ENCODE measurements at regions not wholly inside any gene's neighbourhood (a gene's known extent, or its start where the extent isn't known, plus 50 kb on each side); places are given as distances from the start of the nearest gene placed in this dataset.

GRCh38 chr3:170716172-170716805 is 130.4 kb upstream of the SLC7A14 start:
- H2AFZ ChIP-seq (ENCODE audit: low read length), result no peak overlapping the region
- no peaks in the 10 kb centered on the region for H3K79me1 ChIP-seq (ENCODE audit: low read depth, low read length)
- H2BK15ac ChIP-seq (ENCODE audit: low read length), result no peak overlapping the region
- no peak overlapping the region for H3K27ac ChIP-seq (ENCODE audit: low read depth, low read length)
- no peak for FAIRE-seq
- H4K20me1 ChIP-seq (replicated peaks in 1 of 2; ENCODE audit: control insufficient read depth in 1 of 2, insufficient read depth in 2 of 2, low read length in 2 of 2), result no peaks in the 10 kb centered on the region
- DNase-seq (ENCODE audit: low read depth in 1 of 2, low spot score in 2 of 2), result no peak
- H3K9me3 ChIP-seq (ENCODE audit: insufficient read depth in 2 of 2, low read depth in 1 of 2, low read length in 1 of 2), result no peaks in the 10 kb centered on the region
- H2BK5ac ChIP-seq (ENCODE audit: low read depth, low read length), result no peak overlapping the region
- H3K4me3 ChIP-seq (ENCODE audit: extremely low read depth in 1 of 4, insufficient read depth in 2 of 4, low read depth in 3 of 4, low read length in 4 of 4), result no peak overlapping the region
- H3K9ac ChIP-seq (replicated peaks in 1 of 4; ENCODE audit: extremely low read depth in 1 of 4, low read depth in 3 of 4, low read length in 3 of 4), result no peak overlapping the region
- no peak overlapping the region for H2BK20ac ChIP-seq (ENCODE audit: low read length)
- H3K23ac ChIP-seq (ENCODE audit: insufficient read length), result no peak overlapping the region
- H3K4ac ChIP-seq (replicated peaks; ENCODE audit: insufficient read length, low read depth, low read length), result no peak overlapping the region
- CTCF ChIA-PET (ENCODE audit: partially characterized antibody), result no interaction called here
- no peak overlapping the region for H3K18ac ChIP-seq (ENCODE audit: extremely low read depth, low read length)
- H3K79me2 ChIP-seq (ENCODE audit: control insufficient read depth in 1 of 2, insufficient read depth in 2 of 2, low read length in 2 of 2), result no peaks in the 10 kb centered on the region
- H3K4me2 ChIP-seq (ENCODE audit: insufficient read depth in 1 of 2, low read depth in 2 of 2, low read length in 2 of 2), result no peak overlapping the region
- H3K56ac ChIP-seq (replicated peaks; ENCODE audit: insufficient read length, low read depth, low read length), result no peak overlapping the region
- no peak overlapping the region for H4K8ac ChIP-seq (ENCODE audit: extremely low read depth, insufficient read depth, low read length)
- no peaks in the 10 kb centered on the region for H3K36me3 ChIP-seq (ENCODE audit: control insufficient read depth in 2 of 4, insufficient read depth in 4 of 4, low read length in 3 of 4)
- TF ChIP-seq POLR2AphosphoS5 (IDR thresholded peaks at IDR 0.05; ENCODE audit: low read depth, low read length) (no peak), SUZ12 (IDR thresholded peaks at IDR 0.05; ENCODE audit: low read length) (no peak), KDM1A (IDR thresholded peaks at IDR 0.05; ENCODE audit: borderline replicate concordance, low read length) (no peak), CBX5 (IDR thresholded peaks at IDR 0.05; ENCODE audit: low read depth, low read length) (no peak), CTBP2 (IDR thresholded peaks at IDR 0.05; ENCODE audit: borderline replicate concordance, insufficient read depth, insufficient read length, low read length) (no peak)
- no peak overlapping the region for H2AK5ac ChIP-seq (ENCODE audit: low read depth, low read length)
- H3K27me3 ChIP-seq (replicated peaks in 1 of 4; ENCODE audit: control insufficient read depth in 3 of 4, extremely low read depth in 1 of 4, insufficient read depth in 3 of 4, low read length in 3 of 4), result peaks cover 0 to 1% (median 0%) of the 10 kb centered on the region in 4 experiments; a peak in 1 of 7 replicates
- H3K23me2 ChIP-seq (ENCODE audit: low read depth, low read length), result no peaks in the 10 kb centered on the region
- H3K4me1 ChIP-seq (replicated peaks in 1 of 4; ENCODE audit: control insufficient read depth in 3 of 4, insufficient read depth in 4 of 4, low read length in 3 of 4), result no peaks in the 10 kb centered on the region
- H2BK12ac ChIP-seq (ENCODE audit: low read depth, low read length), result no peak overlapping the region
- WGBS, 2 experiments (ENCODE audit: extremely low coverage in 1 of 2, insufficient coverage in 1 of 2, insufficient read length in 1 of 2, insufficient replicate concordance in 2 of 2, low coverage in 1 of 2, low lambda C conversion rate in 2 of 2, missing lambda C conversion rate in 1 of 2), result 84 to 100% methylated on average over 1 to 5 of the region's 5 CpGs
- POLR2A ChIA-PET (ENCODE audit: partially characterized antibody), result no interaction called here
- H4K91ac ChIP-seq (replicated peaks; ENCODE audit: insufficient read length, low read length), result no peak overlapping the region
- H3K14ac ChIP-seq (ENCODE audit: insufficient read length), result no peak overlapping the region
- no peak overlapping the region for H4K5ac ChIP-seq (ENCODE audit: insufficient read length, low read depth, low read length)
- H2BK120ac ChIP-seq (replicated peaks; ENCODE audit: low read depth, low read length), result no peak overlapping the region
